ENCODE measurements at regions not wholly inside any gene's neighbourhood (a gene's known extent, or its start where the extent isn't known, plus 50 kb on each side); places are given as distances from the start of the nearest gene placed in this dataset.

DNA sequence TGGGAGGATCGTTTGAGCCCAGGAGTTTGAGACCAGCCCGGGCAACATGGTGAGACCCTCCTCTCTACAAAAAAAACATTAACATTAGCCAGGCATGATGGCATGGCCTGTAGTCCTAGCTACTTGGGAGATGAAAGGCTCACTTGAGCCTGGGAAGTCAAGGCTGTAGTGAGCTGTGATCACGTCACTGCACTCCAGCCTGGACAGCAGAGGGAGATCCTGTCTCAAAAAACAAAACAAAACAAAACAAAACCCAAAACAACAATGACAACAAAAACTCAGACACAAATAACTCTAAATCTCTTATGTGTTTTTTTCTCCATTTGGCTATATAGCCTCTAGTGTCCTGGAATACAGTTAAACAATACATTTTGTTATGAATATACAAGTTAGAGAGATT lies 127.3 kb upstream of the STK26 start:
- BruUV-seq (replicated peaks): no TSS peak
- CTCF ChIA-PET: interaction anchor here (1.2 kb wide), 1 partner anchor 175 kb away, joined by 4 read pairs; no protein-coding TSS in a partner anchor
- Histone ChIP-seq H4K20me1 (replicated peaks; ENCODE audit: control insufficient read depth, extremely low read depth, insufficient read depth, low read length) (no peaks in the 10 kb centered on the region), H3K9ac (replicated peaks; ENCODE audit: extremely low read depth, insufficient read depth, low read length) (no peak overlapping the region), H3K4me1 (ENCODE audit: control insufficient read depth, extremely low read depth, insufficient read depth, low read length) (no peaks in the 10 kb centered on the region), H3K4me3 (replicated peaks in 1 of 3; ENCODE audit: insufficient read depth in 1 of 3, low read depth in 1 of 3, low read length in 3 of 3) (no peak overlapping the region), H3K79me2 (ENCODE audit: control insufficient read depth, insufficient read depth, low read length) (no peaks in the 10 kb centered on the region), H3K9me1 (replicated peaks; ENCODE audit: control insufficient read depth, extremely low read depth, insufficient read depth, low read length) (no peaks in the 10 kb centered on the region), H3K27ac (ENCODE audit: insufficient read depth, low read depth, low read length) (no peak overlapping the region), H3K4me2 (ENCODE audit: insufficient read depth, low read length) (no peak overlapping the region), H3K27me3 (ENCODE audit: control insufficient read depth in 2 of 2, insufficient read depth in 2 of 2, low read length in 2 of 2) (no peaks in the 10 kb centered on the region), H3K9me3 (replicated peaks; ENCODE audit: control insufficient read depth, insufficient read depth, low read length) (no peaks in the 10 kb centered on the region), H3K36me3 (ENCODE audit: control insufficient read depth in 2 of 2, extremely low read depth in 1 of 2, insufficient read depth in 2 of 2, low read length in 2 of 2) (no peaks in the 10 kb centered on the region), H2AFZ (ENCODE audit: low read depth, low read length) (no peak overlapping the region)
- TF ChIP-seq JUN (IDR thresholded peaks at IDR 0.05; ENCODE audit: borderline replicate concordance, insufficient read depth, insufficient read length, low read depth): no peak
- no peak for TF ChIP-seq FOS (IDR thresholded peaks at IDR 0.05; ENCODE audit: borderline replicate concordance, insufficient read depth, low read length)
- TF ChIP-seq MYC (IDR thresholded peaks at IDR 0.05; ENCODE audit: low read depth, low read length): no peak
- TF ChIP-seq, protein P1, sequence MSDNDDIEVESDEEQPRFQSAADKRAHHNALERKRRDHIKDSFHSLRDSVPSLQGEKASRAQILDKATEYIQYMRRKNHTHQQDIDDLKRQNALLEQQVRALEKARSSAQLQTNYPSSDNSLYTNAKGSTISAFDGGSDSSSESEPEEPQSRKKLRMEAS (IDR thresholded peaks at IDR 0.05; ENCODE audit: insufficient read depth, insufficient read length): no peak
- no peak for TF ChIP-seq GATA2 (IDR thresholded peaks at IDR 0.05; ENCODE audit: insufficient read depth, insufficient read length, low read depth, low read length)
- no peak for TF ChIP-seq CTCF (IDR thresholded peaks at IDR 0.05; ENCODE audit: extremely low read depth in 1 of 2, insufficient read depth in 1 of 2, low read depth in 1 of 2, low read length in 2 of 2)
- no peak for TF ChIP-seq POLR2A (IDR thresholded peaks at IDR 0.05; ENCODE audit: low read depth, low read length)
- TF ChIP-seq EZH2 (IDR thresholded peaks at IDR 0.05; ENCODE audit: borderline replicate concordance, low read depth, low read length, severe bottlenecking): no peak
- TF ChIP-seq POLR2AphosphoS5 (IDR thresholded peaks at IDR 0.05; ENCODE audit: insufficient read depth, low read depth, low read length): no peak
- DNase-seq (ENCODE audit: low read depth, low spot score): no peak
- POLR2A ChIA-PET: no interaction called here
- FAIRE-seq: no peak
- dilution Hi-C loops (cut with MboI; ENCODE audit: extremely low pct_ligation_motif_present, low sequenced_read_pairs): no loop called here
- intact Hi-C loops (cut with micrococcal nuclease): no loop called here

All from endothelial cell of umbilical vein (primary cell).